ENCODE measurements at regions not wholly inside any gene's neighbourhood (a gene's known extent, or its start where the extent isn't known, plus 50 kb on each side); places are given as distances from the start of the nearest gene placed in this dataset.

- no peak for TF ChIP-seq CTCF (IDR thresholded peaks at IDR 0.05)
- TF ChIP-seq POLR2A (IDR thresholded peaks at IDR 0.05) = no peak
Measured at GRCh38 chr1:185369786-185370185, 52.7 kb upstream of the IVNS1ABP start.
